Lung (tissue), 11 donors: ENCODE measurements at regions not wholly inside any gene's neighbourhood (a gene's known extent, or its start where the extent isn't known, plus 50 kb on each side); places are given as distances from the start of the nearest gene placed in this dataset.

ENCODE experiments used
- ATAC-seq: fragments of 200-7000 bp; cut with Tn5 transposase; one replicate; pipeline ENCODE4 v1.9.1; 2020; ENCODE audit warnings: moderate number of reproducible peaks; ENCODE audit not compliant: insufficient read depth, low FRiP score
- DNase-seq, 3 donors: peaks; one replicate each; pipeline ENCODE4 v3.0.0-alpha.2; 2013 to 2017
- H3K27ac ChIP-seq, 2 donors: one replicate each; pipeline ENCODE4 v1.5.1; 2013; ENCODE audit warnings: mild to moderate bottlenecking in 2 of 2, moderate library complexity in 2 of 2, control low read depth in 1 of 2, inconsistent platforms in 1 of 2, low read depth in 1 of 2, low read length in 1 of 2
- H3K27me3 ChIP-seq, 3 donors: one replicate each; pipeline ENCODE4 v1.5.1; 2013; ENCODE audit warnings: low read length in 2 of 3; ENCODE audit not compliant: control insufficient read depth in 3 of 3, insufficient read depth in 3 of 3
- H3K36me3 ChIP-seq, 4 donors: one replicate each; pipeline ENCODE4 v1.5.1; 2013; ENCODE audit warnings: low read length in 4 of 4, mild to moderate bottlenecking in 1 of 4, moderate library complexity in 1 of 4; ENCODE audit not compliant: control insufficient read depth in 4 of 4, insufficient read depth in 4 of 4
- H3K4me1 ChIP-seq, 5 donors: one replicate each; pipeline ENCODE4 v1.5.1; 2013; ENCODE audit warnings: low read length in 5 of 5, mild to moderate bottlenecking in 2 of 5, moderate library complexity in 1 of 5; ENCODE audit not compliant: control insufficient read depth in 5 of 5, insufficient read depth in 5 of 5
- H3K4me3 ChIP-seq: one replicate; pipeline ENCODE4 v1.5.1; 2013; ENCODE audit warnings: mild to moderate bottlenecking, control low read depth, moderate library complexity
- H3K9ac ChIP-seq, 2 donors: one replicate each; pipeline ENCODE4 v1.5.1; 2013; ENCODE audit warnings: low read length in 2 of 2, control low read depth in 1 of 2; ENCODE audit not compliant: insufficient read depth in 1 of 2
- H3K9me3 ChIP-seq, 4 donors: one replicate each; pipeline ENCODE4 v1.5.1; 2013; ENCODE audit warnings: low read length in 3 of 4, mild to moderate bottlenecking in 1 of 4, moderate library complexity in 1 of 4; ENCODE audit not compliant: control insufficient read depth in 4 of 4, insufficient read depth in 3 of 4
- CTCF ChIP-seq: IDR thresholded peaks from 2 replicates; pipeline ENCODE4 v1.5.1; 2012; ENCODE audit warnings: mild to moderate bottlenecking; ENCODE audit errors: control extremely low read depth, extremely low read depth
- WGBS, 2 donors: extraction: QIAGEN DNeasy Blood & Tissue Kit; methylation state at CpG; one replicate each; pipeline ENCODE4 v1.1.7; 2013; 5-methylcytosine and 5-hydroxymethylcytosine counted together
- donor health status: control.
- donor health status: control.
- donor health status: Bipolar disorder and iron deficiency.
- donor health status: healthy.
- donor health status: DM: yes; HTN: yes; CAD: no.

GRCh38 chr16:63689068-63689467, 1432.8 kb downstream of the CDH11 start:
- WGBS, 2 donors: 78 to 83% methylated on average over 4 of the region's 4 CpGs
- ATAC-seq: no peak
- Histone ChIP-seq H3K27me3 (no peaks in the 10 kb centered on the region), H3K27ac (no peak overlapping the region), H3K4me3 (no peak overlapping the region), H3K9me3 (peaks cover 0 to 11% (median under 1%) of the 10 kb centered on the region in 4 donors), H3K9ac (no peak overlapping the region), H3K36me3 (no peaks in the 10 kb centered on the region), H3K4me1 (no peaks in the 10 kb centered on the region)
- no peak for TF ChIP-seq CTCF
- no peak for DNase-seq

- no peak for ATAC-seq
- peaks cover 0 to 9% (median under 1%) of the 10 kb centered on the region in 4 donors for H3K9me3 ChIP-seq
- H3K9ac ChIP-seq: no peak overlapping the region
- H3K4me3 ChIP-seq: no peak overlapping the region
- H3K27me3 ChIP-seq: no peaks in the 10 kb centered on the region
- DNase-seq: no peak
- 70 to 76% methylated on average over 8 of the region's 8 CpGs for WGBS, 2 donors
- H3K36me3 ChIP-seq: no peaks in the 10 kb centered on the region
- TF ChIP-seq CTCF: no peak
- no peak overlapping the region for H3K27ac ChIP-seq
- H3K4me1 ChIP-seq: no peaks in the 10 kb centered on the region
Observed at GRCh38 chr16:63684149-63685101, 1437.4 kb downstream of the CDH11 start.

- Histone ChIP-seq H3K27me3 (no peaks in the 10 kb centered on the region), H3K36me3 (no peaks in the 10 kb centered on the region), H3K4me3 (no peak overlapping the region), H3K27ac (no peak overlapping the region), H3K9ac (no peak overlapping the region), H3K9me3 (peaks cover 0 to 9% (median under 1%) of the 10 kb centered on the region in 4 donors), H3K4me1 (no peaks in the 10 kb centered on the region)
- DNase-seq: no peak
- 80% methylated on average over 3 of the region's 3 CpGs for WGBS, 2 donors
- ATAC-seq: no peak
- no peak for TF ChIP-seq CTCF
Observed at GRCh38 chr16:63682844-63683243, 1439.0 kb downstream of the CDH11 start.
